ENCODE measurements at regions not wholly inside any gene's neighbourhood (a gene's known extent, or its start where the extent isn't known, plus 50 kb on each side); places are given as distances from the start of the nearest gene placed in this dataset.

GRCh38 chr2:64329848-64330247 lies 124.1 kb upstream of the LGALSL start:
- Histone ChIP-seq H3K9me3 (no peaks in the 10 kb centered on the region), H3K27ac (peak overlapping the region; percentile 75), H3K4me3 (no peak overlapping the region), H3K36me3 (no peaks in the 10 kb centered on the region), H3K4me1 (peaks cover 37% of the 10 kb centered on the region), H3K27me3 (no peaks in the 10 kb centered on the region)
- intact Hi-C loops (cut with DNase I), result loop anchor here (5.0 to 10.0 kb wide), 2 partner anchors 278 to 545 kb away; no protein-coding TSS in a partner anchor
- TF ChIP-seq POLR2AphosphoS5 (IDR thresholded peaks at IDR 0.05; ENCODE audit: insufficient read depth in 1 of 2, low read depth in 1 of 2), result peak in 1 of 2 donors; percentile 71
- no peak for TF ChIP-seq CTCF (IDR thresholded peaks at IDR 0.05)
- peak; percentile 86 to 89 for DNase-seq (ENCODE audit: extremely low spot score in 2 of 2)

GRCh38 chr2:64330281-64331113 lies 123.5 kb upstream of the LGALSL start:
- intact Hi-C loops (cut with DNase I), result loop anchor here (10.0 kb wide), 1 partner anchor 544 kb away; no protein-coding TSS in a partner anchor
- DNase-seq (ENCODE audit: extremely low spot score in 2 of 2), result peak; percentile 70 to 71
- no peaks in the 10 kb centered on the region for H3K36me3 ChIP-seq
- no peaks in the 10 kb centered on the region for H3K27me3 ChIP-seq
- H3K4me3 ChIP-seq, result peak overlapping the region in 1 of 2 donors; percentile 19
- no peaks in the 10 kb centered on the region for H3K9me3 ChIP-seq
- peak overlapping the region; percentile 75 for H3K27ac ChIP-seq
- peaks cover 37% of the 10 kb centered on the region for H3K4me1 ChIP-seq
- TF ChIP-seq POLR2A (IDR thresholded peaks at IDR 0.05) (no peak), POLR2AphosphoS5 (IDR thresholded peaks at IDR 0.05; ENCODE audit: insufficient read depth in 1 of 2, low read depth in 1 of 2) (peak in 1 of 2 donors; percentile 79), CTCF (IDR thresholded peaks at IDR 0.05) (peak; percentile 89 to 93 (median 92))

GRCh38 chr2:64331114-64331645 lies 122.8 kb upstream of the LGALSL start:
- peaks cover 37% of the 10 kb centered on the region for H3K4me1 ChIP-seq
- no peaks in the 10 kb centered on the region for H3K27me3 ChIP-seq
- intact Hi-C loops (cut with DNase I), result loop anchor here (10.0 kb wide), 1 partner anchor 544 kb away; no protein-coding TSS in a partner anchor
- peak in 1 of 2 donors; percentile 79 for DNase-seq (ENCODE audit: extremely low spot score in 2 of 2)
- TF ChIP-seq POLR2AphosphoS5 (IDR thresholded peaks at IDR 0.05; ENCODE audit: insufficient read depth in 1 of 2, low read depth in 1 of 2) (no peak), POLR2A (IDR thresholded peaks at IDR 0.05) (no peak), CTCF (IDR thresholded peaks at IDR 0.05) (no peak)
- peak overlapping the region; percentile 75 for H3K27ac ChIP-seq
- no peaks in the 10 kb centered on the region for H3K36me3 ChIP-seq
- H3K9me3 ChIP-seq, result no peaks in the 10 kb centered on the region
- peak overlapping the region in 1 of 2 donors; percentile 19 for H3K4me3 ChIP-seq

- Histone ChIP-seq H3K27me3 (no peaks in the 10 kb centered on the region), H3K4me1 (peaks cover 37% of the 10 kb centered on the region), H3K36me3 (no peaks in the 10 kb centered on the region), H3K4me3 (no peak overlapping the region), H3K27ac (peak overlapping the region; percentile 75), H3K9me3 (no peaks in the 10 kb centered on the region)
- intact Hi-C loops (cut with DNase I), result loop anchor here (2.0 to 10.0 kb wide), 2 partner anchors 157 to 543 kb away; no protein-coding TSS in a partner anchor
- DNase-seq (ENCODE audit: extremely low spot score in 2 of 2), result peak in 1 of 2 donors; percentile 70
- TF ChIP-seq POLR2AphosphoS5 (IDR thresholded peaks at IDR 0.05; ENCODE audit: insufficient read depth in 1 of 2, low read depth in 1 of 2), result no peak
- no peak for TF ChIP-seq CTCF (IDR thresholded peaks at IDR 0.05)
- TF ChIP-seq POLR2A (IDR thresholded peaks at IDR 0.05), result no peak
Measured at GRCh38 chr2:64331849-64332699, 121.9 kb upstream of the LGALSL start.
